Body of pancreas (tissue), 4 donors: ENCODE measurements at regions not wholly inside any gene's neighbourhood (a gene's known extent, or its start where the extent isn't known, plus 50 kb on each side); places are given as distances from the start of the nearest gene placed in this dataset.

Source experiments
- ATAC-seq: fragments of 150-250 bp; one replicate; pipeline ENCODE4 v1.9.1; 2016
- DNase-seq, 4 donors: peaks; one replicate each; pipeline ENCODE4 v3.0.0-alpha.2; 2019
- H3K27ac ChIP-seq, 4 donors: fragments of 200-600 bp; sonication (generic); 1 replicate in 3 of 4; 2 replicates in 1 of 4; pipeline versions ENCODE4 v1.5.1 to v1.6.1; 2016 to 2019; ENCODE audit warnings: mild to moderate bottlenecking in 1 of 4, mixed read lengths in 1 of 4, moderate library complexity in 1 of 4
- H3K27me3 ChIP-seq, 2 donors: fragments of 200-600 bp; sonication (generic); one replicate each; pipeline ENCODE4 v1.6.0; 2016; ENCODE audit warnings: mild to moderate bottlenecking in 1 of 2
- H3K36me3 ChIP-seq, 2 donors: fragments of 200-600 bp; sonication (generic); replicated peaks in 1 of 2; 2 replicates each; pipeline ENCODE4 v1.5.1; 2016; ENCODE audit warnings: low read depth in 2 of 2; ENCODE audit not compliant: insufficient read depth in 1 of 2
- H3K4me1 ChIP-seq: fragments of 200-600 bp; sonication (generic); one replicate; pipeline ENCODE4 v1.6.0; 2016
- H3K4me3 ChIP-seq, 2 donors: fragments of 200-600 bp; sonication (generic); 1 replicate in 1 of 2; 2 replicates in 1 of 2; pipeline ENCODE4 v1.5.1; 2016 to 2019
- H3K9me3 ChIP-seq, 3 donors: fragments of 200-600 bp; sonication (generic); 1 replicate in 2 of 3; 2 replicates in 1 of 3; pipeline ENCODE4 v1.5.1; 2016
- POLR2A ChIP-seq, 3 donors: fragments of 450-650 bp; IDR thresholded peaks; one replicate each; pipeline ENCODE4 v1.6.1; 2016; ENCODE audit warnings: antibody characterized with exemption in 3 of 3, mild to moderate bottlenecking in 2 of 3
- WGBS, 2 donors: methylation state at CpG; one replicate each; pipeline ENCODE4 v1.1.5; 2017; 5-methylcytosine and 5-hydroxymethylcytosine counted together
- intact Hi-C: fragments of 100-400 bp; cut with DNase I; formaldehyde crosslinking; loops from one replicate; pipeline ENCODE4 v1.15.1; 2023
- TF ChIP-seq, protein P1 (sequence below), 7 experiments: fragments of 450-650 bp in 4 of 7; fragments of 200-600 bp in 3 of 7; sonication (generic) in 3 of 7; IDR thresholded peaks; one replicate each; pipeline ENCODE4 v1.5.1; 2016 to 2019; ENCODE audit warnings: antibody characterized with exemption in 7 of 7

GRCh38 chr20:58028123-58028522 is 200.3 kb downstream of the ANKRD60 start:
- TF ChIP-seq POLR2A (IDR thresholded peaks at IDR 0.05) = no peak
- TF ChIP-seq, protein P1, sequence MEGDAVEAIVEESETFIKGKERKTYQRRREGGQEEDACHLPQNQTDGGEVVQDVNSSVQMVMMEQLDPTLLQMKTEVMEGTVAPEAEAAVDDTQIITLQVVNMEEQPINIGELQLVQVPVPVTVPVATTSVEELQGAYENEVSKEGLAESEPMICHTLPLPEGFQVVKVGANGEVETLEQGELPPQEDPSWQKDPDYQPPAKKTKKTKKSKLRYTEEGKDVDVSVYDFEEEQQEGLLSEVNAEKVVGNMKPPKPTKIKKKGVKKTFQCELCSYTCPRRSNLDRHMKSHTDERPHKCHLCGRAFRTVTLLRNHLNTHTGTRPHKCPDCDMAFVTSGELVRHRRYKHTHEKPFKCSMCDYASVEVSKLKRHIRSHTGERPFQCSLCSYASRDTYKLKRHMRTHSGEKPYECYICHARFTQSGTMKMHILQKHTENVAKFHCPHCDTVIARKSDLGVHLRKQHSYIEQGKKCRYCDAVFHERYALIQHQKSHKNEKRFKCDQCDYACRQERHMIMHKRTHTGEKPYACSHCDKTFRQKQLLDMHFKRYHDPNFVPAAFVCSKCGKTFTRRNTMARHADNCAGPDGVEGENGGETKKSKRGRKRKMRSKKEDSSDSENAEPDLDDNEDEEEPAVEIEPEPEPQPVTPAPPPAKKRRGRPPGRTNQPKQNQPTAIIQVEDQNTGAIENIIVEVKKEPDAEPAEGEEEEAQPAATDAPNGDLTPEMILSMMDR (IDR thresholded peaks at IDR 0.05) = peak in 1 of 7 experiments; percentile 16
- H3K4me1 ChIP-seq = peaks cover 11% of the 10 kb centered on the region
- no peak overlapping the region for H3K27ac ChIP-seq
- DNase-seq (no peak), ATAC-seq (no peak)
- H3K4me3 ChIP-seq = no peak overlapping the region
- H3K9me3 ChIP-seq = no peaks in the 10 kb centered on the region
- H3K36me3 ChIP-seq = no peaks in the 10 kb centered on the region
- WGBS, 2 donors = 63 to 68% methylated on average over 3 of the region's 3 CpGs
- intact Hi-C loops = no loop called here
- H3K27me3 ChIP-seq = no peaks in the 10 kb centered on the region

- DNase-seq (no peak), ATAC-seq (no peak)
- no peaks in the 10 kb centered on the region for H3K27me3 ChIP-seq
- no peaks in the 10 kb centered on the region for H3K36me3 ChIP-seq
- no peaks in the 10 kb centered on the region for H3K9me3 ChIP-seq
- 53 to 64% methylated on average over 2 of the region's 2 CpGs for whole genome bisulfite sequencing, 2 donors
- H3K4me1 ChIP-seq = peaks cover 15% of the 10 kb centered on the region
- H3K4me3 ChIP-seq = no peak overlapping the region
- H3K27ac ChIP-seq = no peak overlapping the region
- intact Hi-C loops = no loop called here
- TF ChIP-seq POLR2A (IDR thresholded peaks at IDR 0.05) = no peak
- TF ChIP-seq, protein P1 (IDR thresholded peaks at IDR 0.05) = no peak
Measured at GRCh38 chr20:58026361-58026760, 202.1 kb downstream of the ANKRD60 start.

DNA sequence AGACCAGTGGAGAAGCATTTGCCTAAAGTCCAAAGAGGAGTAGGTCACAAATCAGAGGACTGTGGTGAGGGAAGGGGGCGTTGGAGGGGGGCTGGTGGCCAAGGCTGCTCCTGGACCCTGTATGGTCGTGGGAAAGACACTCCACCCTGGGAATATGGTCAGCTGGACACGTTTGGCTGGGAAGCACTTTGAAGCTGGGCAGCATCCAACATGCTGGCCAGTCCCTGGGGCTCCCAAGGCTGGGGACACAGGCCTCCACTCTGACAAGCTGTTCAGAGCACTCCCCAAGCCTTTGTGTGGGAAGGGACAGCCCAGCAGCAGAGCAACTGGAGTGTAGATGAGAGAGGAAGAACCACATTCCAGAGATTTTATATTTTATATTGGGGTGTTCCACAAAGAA is 203.2 kb downstream of the ANKRD60 start:
- Histone ChIP-seq H3K27me3 (no peaks in the 10 kb centered on the region), H3K4me3 (no peak overlapping the region), H3K36me3 (no peaks in the 10 kb centered on the region), H3K9me3 (no peaks in the 10 kb centered on the region), H3K4me1 (peaks cover 26% of the 10 kb centered on the region), H3K27ac (peak overlapping the region in 3 of 4 donors; percentile 51 to 64 (median 56))
- peak; percentile 32 to 79 (median 57) for DNase-seq
- 18% methylated on average over 3 of the region's 3 CpGs for WGBS, 2 donors
- TF ChIP-seq POLR2A (IDR thresholded peaks at IDR 0.05) = no peak
- TF ChIP-seq, protein P1 (IDR thresholded peaks at IDR 0.05) = no peak
- ATAC-seq = peak; percentile 38
- intact Hi-C loops = no loop called here

GRCh38 chr20:58024241-58024721 is 204.2 kb downstream of the ANKRD60 start:
- no peak for DNase-seq
- intact Hi-C loops = no loop called here
- no peak overlapping the region for H3K4me3 ChIP-seq
- no peak overlapping the region for H3K27ac ChIP-seq
- H3K36me3 ChIP-seq = no peaks in the 10 kb centered on the region
- no peaks in the 10 kb centered on the region for H3K9me3 ChIP-seq
- 78% methylated on average over 8 to 9 of the region's 9 CpGs for WGBS, 2 donors
- H3K27me3 ChIP-seq = no peaks in the 10 kb centered on the region
- ATAC-seq = no peak
- H3K4me1 ChIP-seq = peaks cover 36% of the 10 kb centered on the region
- TF ChIP-seq, protein P1 (IDR thresholded peaks at IDR 0.05) = no peak
- no peak for TF ChIP-seq POLR2A (IDR thresholded peaks at IDR 0.05)

DNA sequence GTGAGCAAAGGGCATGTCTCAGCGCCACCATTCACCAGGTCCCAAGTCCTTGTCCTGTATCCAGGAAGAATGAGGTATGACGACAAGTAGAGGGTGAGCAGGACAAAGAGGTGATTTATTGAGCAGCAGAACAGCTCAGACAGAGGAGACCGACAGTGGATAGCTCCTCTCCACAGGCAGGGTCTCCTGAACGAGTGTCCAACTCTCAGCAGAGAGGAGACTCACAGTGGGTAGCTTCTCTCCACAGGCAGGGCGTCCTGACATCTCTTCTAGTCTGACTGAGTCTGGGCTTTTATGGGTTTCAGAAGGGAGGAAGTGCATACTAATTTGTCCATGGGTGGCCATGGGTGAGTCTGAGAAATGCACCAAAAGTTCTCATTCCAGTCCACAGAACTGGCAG is 204.7 kb downstream of the ANKRD60 start:
- ATAC-seq = no peak
- H3K27ac ChIP-seq = no peak overlapping the region

More for the DNA sequence above, 204.7 kb downstream of the ANKRD60 start:
- peaks cover 41% of the 10 kb centered on the region for H3K4me1 ChIP-seq
- no peaks in the 10 kb centered on the region for H3K9me3 ChIP-seq
- H3K36me3 ChIP-seq = no peaks in the 10 kb centered on the region
- H3K4me3 ChIP-seq = no peak overlapping the region
- WGBS, 2 donors = 79 to 80% methylated on average over 5 of the region's 5 CpGs
- DNase-seq = no peak
- intact Hi-C loops = no loop called here
- TF ChIP-seq POLR2A (IDR thresholded peaks at IDR 0.05) = no peak
- TF ChIP-seq, protein P1 (IDR thresholded peaks at IDR 0.05) = no peak
- no peaks in the 10 kb centered on the region for H3K27me3 ChIP-seq
